ENCODE measurements at regions not wholly inside any gene's neighbourhood (a gene's known extent, or its start where the extent isn't known, plus 50 kb on each side); places are given as distances from the start of the nearest gene placed in this dataset.

GRCh38 chr3:64440498-64440897 lies 215.2 kb upstream of the PRICKLE2 start:
- TF ChIP-seq EGR1 (IDR thresholded peaks at IDR 0.05; ENCODE audit: low read depth), result no peak
- TF ChIP-seq EZH2phosphoT487 (IDR thresholded peaks at IDR 0.05; ENCODE audit: borderline replicate concordance), result no peak
- TF ChIP-seq SIN3A (IDR thresholded peaks at IDR 0.05; ENCODE audit: low read depth), result no peak
- no peak for TF ChIP-seq CBX3 (IDR thresholded peaks at IDR 0.05; ENCODE audit: low read depth)
- TF ChIP-seq RAD21 (IDR thresholded peaks at IDR 0.05; ENCODE audit: low read depth), result no peak
- TF ChIP-seq, protein P1, sequence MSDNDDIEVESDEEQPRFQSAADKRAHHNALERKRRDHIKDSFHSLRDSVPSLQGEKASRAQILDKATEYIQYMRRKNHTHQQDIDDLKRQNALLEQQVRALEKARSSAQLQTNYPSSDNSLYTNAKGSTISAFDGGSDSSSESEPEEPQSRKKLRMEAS (IDR thresholded peaks at IDR 0.05), result no peak
- TF ChIP-seq, protein P2, sequence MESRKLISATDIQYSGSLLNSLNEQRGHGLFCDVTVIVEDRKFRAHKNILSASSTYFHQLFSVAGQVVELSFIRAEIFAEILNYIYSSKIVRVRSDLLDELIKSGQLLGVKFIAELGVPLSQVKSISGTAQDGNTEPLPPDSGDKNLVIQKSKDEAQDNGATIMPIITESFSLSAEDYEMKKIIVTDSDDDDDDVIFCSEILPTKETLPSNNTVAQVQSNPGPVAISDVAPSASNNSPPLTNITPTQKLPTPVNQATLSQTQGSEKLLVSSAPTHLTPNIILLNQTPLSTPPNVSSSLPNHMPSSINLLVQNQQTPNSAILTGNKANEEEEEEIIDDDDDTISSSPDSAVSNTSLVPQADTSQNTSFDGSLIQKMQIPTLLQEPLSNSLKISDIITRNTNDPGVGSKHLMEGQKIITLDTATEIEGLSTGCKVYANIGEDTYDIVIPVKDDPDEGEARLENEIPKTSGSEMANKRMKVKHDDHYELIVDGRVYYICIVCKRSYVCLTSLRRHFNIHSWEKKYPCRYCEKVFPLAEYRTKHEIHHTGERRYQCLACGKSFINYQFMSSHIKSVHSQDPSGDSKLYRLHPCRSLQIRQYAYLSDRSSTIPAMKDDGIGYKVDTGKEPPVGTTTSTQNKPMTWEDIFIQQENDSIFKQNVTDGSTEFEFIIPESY (IDR thresholded peaks at IDR 0.05; ENCODE audit: extremely low read depth, insufficient replicate concordance, low read length), result no peak
- no peak for TF ChIP-seq CTCF (IDR thresholded peaks at IDR 0.05 in 2 of 3, conservative IDR thresholded peaks at IDR 0.05 in 1 of 3; ENCODE audit: borderline replicate concordance in 1 of 3, insufficient read depth in 1 of 3, low read depth in 2 of 3, low read length in 2 of 3)
- no peak for TF ChIP-seq CEBPB (IDR thresholded peaks at IDR 0.05; ENCODE audit: low read depth)
- no peak for TF ChIP-seq YY1 (IDR thresholded peaks at IDR 0.05; ENCODE audit: extremely low read depth, insufficient replicate concordance, low read depth, low read length)
- TF ChIP-seq ZNF274 (IDR thresholded peaks at IDR 0.05; ENCODE audit: low read depth, low read length), result no peak
- no peak for TF ChIP-seq ELF1 (IDR thresholded peaks at IDR 0.05; ENCODE audit: borderline replicate concordance, low read depth)
- TF ChIP-seq, protein P3, sequence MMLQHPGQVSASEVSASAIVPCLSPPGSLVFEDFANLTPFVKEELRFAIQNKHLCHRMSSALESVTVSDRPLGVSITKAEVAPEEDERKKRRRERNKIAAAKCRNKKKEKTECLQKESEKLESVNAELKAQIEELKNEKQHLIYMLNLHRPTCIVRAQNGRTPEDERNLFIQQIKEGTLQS (IDR thresholded peaks at IDR 0.05), result no peak
- TF ChIP-seq SRF (IDR thresholded peaks at IDR 0.05; ENCODE audit: low read depth), result no peak
- no peak for TF ChIP-seq POLR2AphosphoS5 (IDR thresholded peaks at IDR 0.05; ENCODE audit: low read depth, low read length)
- intact Hi-C loops (cut with micrococcal nuclease), result no loop called here
- Histone ChIP-seq H3K27ac (ENCODE audit: low read depth, low read length) (no peak overlapping the region), H3K36me3 (ENCODE audit: control insufficient read depth in 1 of 2, insufficient read depth in 2 of 2, low read length in 2 of 2) (no peaks in the 10 kb centered on the region), H3K9ac (ENCODE audit: low read length) (no peak overlapping the region), H4K20me1 (ENCODE audit: insufficient read depth) (no peaks in the 10 kb centered on the region), H3K4me3 (replicated peaks in 1 of 2; ENCODE audit: low read depth in 1 of 2, low read length in 2 of 2) (no peak overlapping the region), H3K9me2 (ENCODE audit: insufficient read depth) (no peaks in the 10 kb centered on the region), H3K79me2 (ENCODE audit: insufficient read depth, low read length) (no peaks in the 10 kb centered on the region), H3K4me1 (ENCODE audit: control insufficient read depth in 1 of 2, insufficient read depth in 2 of 2, low read length in 2 of 2) (peaks cover 6 to 8% of the 10 kb centered on the region in 2 experiments; a peak in 3 of 4 replicates), H3K4me2 (ENCODE audit: low read length) (no peak overlapping the region), H3K9me3 (ENCODE audit: control insufficient read depth in 1 of 2, insufficient read depth in 1 of 2, low read depth in 1 of 2, low read length in 2 of 2) (no peaks in the 10 kb centered on the region), H3K27me3 (ENCODE audit: insufficient read depth, low read length) (peaks cover 53% of the 10 kb centered on the region), H2AFZ (ENCODE audit: low read depth, low read length, poor library complexity, severe bottlenecking) (no peak overlapping the region)
- CTCF ChIA-PET, result no interaction called here
- POLR2A ChIA-PET, result no interaction called here
- no TSS peak for BruUV-seq (replicated peaks)
- ATAC-seq (no peak), DNase-seq (ENCODE audit: low read depth, low spot score) (no peak)
- RAD21 ChIA-PET (ENCODE audit: low non-redundant PET in 1 of 2, low total read pairs in 2 of 2, uncharacterized antibody in 2 of 2, unreplicated experiment in 2 of 2), result no interaction called here
